Amygdala (tissue), 56 donors: ENCODE measurements at regions not wholly inside any gene's neighbourhood (a gene's known extent, or its start where the extent isn't known, plus 50 kb on each side); places are given as distances from the start of the nearest gene placed in this dataset.

Source experiments
- DNase-seq, 56 donors: peaks; one replicate each; lab custom pipeline; 2025; lab: John Stamatoyannopoulos, UW

DNA sequence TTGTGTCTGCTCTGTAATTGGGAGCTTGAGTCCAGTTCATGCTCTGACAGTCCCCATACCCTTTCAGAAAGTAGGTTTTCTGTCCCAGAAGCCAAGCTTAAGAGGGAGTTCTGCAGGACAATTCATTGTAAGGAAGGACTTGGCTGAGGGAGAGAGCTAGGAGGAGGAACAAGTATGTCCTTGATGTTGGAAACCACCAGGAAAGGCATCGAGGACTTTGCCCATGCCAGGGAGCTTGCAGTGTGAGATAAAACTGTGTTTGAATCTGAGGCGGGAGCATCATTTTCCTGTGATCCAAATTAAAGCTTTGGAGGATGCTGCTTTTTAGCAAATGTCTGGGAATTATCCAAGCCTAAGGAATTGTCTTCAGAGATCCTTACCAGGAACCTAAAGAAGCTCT lies 175.3 kb downstream of the EMP1 start:
- DNase-seq, result no peak

DNA sequence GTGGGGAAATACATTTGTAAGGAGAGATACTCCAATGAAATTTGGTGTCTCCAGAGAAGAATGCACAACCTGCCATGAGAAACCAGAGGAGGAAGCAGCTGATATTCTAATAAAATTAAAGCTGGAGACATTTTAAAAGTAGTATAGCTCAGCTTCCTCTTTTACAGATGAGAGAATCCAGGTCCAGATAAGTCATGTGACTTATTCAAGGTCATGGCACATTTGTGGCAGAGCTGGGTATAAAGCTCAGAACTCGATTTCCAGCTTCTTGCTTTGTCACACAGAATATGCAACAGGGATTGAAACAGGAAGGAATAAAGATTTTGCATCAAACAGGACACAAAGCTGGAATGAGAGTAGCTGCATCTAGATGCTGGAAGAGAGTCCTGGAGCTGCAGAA lies 174.8 kb downstream of the EMP1 start:
- DNase-seq, result no peak

DNA sequence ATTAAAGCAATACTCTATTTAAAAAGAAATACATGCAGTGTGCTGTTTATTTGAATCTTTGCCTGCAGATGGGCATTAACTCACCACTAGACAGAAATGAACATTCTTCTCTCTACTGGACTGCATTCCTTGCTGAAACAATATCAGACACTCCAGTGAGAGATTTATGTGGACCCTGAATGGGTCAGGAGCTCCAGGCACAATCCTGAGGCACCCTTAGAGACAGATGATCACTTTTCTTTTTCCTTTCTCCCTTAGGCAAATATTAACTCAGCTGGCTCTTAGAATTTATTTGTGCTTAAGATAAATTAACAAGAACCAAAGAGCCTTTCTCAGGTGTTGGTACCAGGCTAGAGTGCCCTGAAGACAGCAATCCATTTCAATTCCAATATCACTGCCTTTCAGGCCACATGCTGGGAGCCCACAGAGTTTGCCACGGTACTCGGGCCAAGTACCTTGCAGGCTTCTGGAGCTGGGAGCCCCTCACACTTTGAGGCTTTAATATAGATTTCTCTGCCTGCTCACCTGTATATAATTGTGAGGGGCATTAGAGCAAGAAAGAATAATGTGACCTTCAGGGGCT lies 173.0 kb downstream of the EMP1 start:
- no peak for DNase-seq

DNA sequence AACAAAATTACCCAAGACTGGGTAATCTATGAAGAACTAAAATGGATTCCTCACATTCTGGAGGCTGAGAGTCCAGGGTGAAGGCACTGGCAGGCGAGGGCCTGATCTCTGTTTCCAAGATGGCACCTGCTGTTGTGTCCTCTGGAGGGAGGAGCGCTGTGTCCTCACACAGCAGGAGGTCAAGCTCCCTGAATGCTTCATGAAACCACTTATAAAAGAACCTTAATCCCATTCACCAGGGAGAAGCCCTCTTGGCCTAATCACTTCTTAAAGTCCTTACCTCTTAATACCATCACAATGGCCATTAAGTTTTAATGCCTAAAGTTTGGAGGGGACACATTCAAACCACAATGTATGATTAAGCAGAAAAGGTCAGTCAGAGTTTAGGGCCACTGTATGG lies 172.4 kb downstream of the EMP1 start:
- no peak for DNase-seq

DNA sequence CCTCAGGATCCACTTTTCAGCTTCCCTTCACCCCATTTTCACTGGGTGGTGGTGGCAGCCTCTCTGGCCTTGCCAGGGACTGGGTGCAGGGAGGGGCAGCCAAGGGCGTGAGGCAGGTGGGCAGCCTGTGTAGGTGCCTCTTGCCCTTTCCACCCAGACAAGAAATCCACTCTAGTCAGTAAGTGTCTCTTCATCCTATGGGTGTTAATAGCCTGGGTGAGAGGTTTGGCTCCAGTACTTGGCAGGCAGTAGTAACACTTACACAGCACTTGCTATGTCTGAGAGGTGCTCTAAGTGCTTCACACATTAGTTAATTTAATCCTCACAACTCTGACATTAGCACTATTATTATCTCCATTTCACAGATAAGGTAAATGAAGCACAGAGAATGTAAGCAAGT lies 171.9 kb downstream of the EMP1 start:
- no peak for DNase-seq

DNA sequence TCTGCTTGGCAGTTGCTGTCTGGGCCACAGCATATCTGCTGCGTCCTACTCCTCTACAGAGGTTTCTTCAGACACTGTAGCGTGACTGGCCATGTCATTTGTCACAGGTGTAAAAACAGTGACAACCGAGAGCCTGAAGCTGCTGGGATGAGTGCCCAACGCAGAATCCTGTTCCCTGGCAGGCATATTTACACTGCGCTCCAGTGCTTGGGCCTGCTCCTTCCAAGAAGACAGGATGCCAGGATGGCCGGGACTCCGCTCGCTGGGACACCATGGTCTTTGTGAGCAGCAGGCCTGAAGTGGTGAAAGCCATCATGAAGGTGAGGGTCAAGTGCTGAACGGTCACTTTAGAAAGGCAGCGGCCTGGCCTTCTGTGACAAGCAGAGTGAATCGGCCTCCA lies 171.4 kb downstream of the EMP1 start:
- no peak for DNase-seq

DNA sequence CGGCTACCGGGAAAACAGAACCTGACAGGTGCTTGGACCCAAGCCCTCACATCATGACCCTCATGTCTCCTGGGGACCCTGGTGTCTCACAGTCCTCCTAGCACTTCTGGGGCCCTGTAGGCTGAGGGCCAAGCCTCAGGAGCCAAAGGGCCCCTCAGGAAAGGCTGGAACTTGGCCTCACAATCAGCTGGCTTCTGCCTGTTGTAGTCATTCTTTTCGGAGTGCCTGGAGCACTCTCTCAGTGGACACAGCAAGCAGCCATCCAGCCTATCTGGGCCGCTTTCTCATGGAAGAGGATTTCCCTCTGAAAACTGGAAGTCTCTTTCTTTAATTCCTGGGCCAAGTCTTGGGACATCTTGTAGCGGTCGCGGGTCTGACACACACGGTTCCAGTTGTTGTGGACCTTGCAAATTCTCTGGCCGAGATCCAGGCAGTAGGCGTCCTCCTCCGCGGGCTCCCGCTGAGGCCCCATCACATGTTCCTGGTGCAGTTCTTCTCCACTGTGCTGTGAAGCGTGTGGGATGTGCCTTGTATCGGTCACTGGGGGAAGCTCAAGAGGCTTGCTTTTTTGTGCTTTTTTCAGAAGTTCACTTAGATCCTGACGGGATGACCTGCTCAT lies 169.3 kb downstream of the EMP1 start:
- DNase-seq, result peak in 3 of 56 donors; percentile 4 to 24 (median 9)

DNA sequence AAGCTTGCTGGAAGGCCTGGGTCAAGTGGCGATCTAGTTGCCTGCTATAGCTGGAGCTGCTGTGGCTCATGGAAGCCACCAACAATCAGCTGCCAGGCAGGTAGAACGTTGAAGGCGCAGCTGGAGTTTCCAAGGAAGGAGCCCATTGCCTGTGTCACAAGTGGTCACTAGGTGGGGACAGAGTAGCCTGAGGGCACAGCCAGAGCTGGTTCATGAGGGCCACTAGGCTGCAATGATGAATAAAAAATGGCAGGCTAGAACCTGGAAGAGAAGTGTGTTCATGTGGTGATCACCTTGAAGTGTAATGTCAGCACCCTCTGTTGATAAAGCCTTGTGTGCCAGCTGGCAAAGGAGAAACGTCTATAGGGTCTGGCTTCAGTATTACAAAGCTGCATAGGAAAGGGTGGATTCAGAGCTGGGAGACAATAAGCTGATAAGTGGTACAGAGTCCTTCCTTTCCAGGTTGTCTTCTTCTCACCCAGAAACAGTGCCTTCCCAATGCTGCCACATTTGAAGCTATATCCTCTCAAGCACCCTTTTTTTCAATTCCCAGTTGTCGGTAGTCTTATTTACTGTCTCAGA lies 165.8 kb downstream of the EMP1 start:
- peak in 23 of 56 donors; percentile 8 to 64 (median 28) for DNase-seq

DNA sequence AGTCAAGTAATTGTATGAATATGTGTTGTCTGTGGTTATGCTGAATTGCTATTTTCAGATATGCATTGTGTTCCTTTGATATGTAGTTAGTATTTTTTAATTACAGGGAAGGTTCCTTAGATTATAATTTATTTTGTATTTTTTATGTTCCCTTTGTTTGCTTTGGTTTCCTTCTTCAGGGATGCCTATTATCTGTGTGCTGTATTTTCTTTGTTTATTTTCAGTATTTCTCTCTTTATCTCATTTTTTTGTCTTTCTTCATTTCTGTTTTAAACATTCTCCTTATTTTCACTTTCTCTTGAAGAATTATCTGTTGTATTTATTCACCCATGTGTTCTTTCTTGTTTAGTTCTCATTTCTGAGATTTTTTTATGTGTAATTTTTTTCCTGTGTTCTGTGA lies 163.1 kb downstream of the EMP1 start:
- no peak for DNase-seq

DNA sequence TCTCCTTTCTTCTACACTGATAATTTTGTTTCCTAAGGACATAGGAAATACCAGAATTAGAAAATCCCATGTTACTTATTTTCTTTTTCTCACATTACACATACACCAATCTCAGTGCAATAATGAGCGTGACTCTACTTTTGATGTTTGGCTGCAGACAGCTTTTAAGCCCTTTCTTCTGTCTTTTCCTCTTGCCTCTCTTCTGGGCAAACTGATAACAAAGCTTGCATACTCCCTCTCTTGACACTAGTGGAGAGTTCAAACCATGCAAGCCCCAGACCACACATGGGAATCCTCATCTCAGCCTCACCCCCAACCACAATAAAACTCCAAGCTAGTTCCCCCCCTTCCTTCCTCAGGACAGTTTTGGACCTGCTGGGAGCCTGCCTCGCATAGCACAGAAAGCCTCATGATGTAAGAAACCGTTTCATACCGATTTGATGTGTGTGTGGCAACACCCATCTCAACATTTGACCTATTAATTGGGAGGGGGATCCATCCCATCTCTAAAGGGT lies 161.9 kb downstream of the EMP1 start:
- no peak for DNase-seq

DNA sequence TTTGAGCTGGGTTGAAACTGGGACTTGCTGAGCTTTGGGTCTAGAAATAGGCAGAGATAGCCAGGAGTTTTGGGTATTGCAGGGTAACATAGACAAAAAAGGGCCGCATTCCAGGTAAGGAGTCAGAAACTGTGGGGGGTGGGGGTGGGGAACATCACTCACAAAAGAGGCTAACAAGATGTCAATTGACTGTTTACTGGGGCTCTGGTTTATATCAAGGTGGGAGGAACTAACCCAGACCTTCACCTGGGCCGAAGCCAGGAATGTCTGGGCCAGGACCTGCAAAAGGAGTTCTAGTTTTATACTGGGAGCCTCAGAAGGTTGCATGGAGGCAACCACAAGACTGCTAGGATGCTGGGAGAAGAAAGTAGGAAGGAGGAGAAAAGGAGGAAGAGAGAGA lies 154.4 kb downstream of the EMP1 start:
- no peak for DNase-seq

DNA sequence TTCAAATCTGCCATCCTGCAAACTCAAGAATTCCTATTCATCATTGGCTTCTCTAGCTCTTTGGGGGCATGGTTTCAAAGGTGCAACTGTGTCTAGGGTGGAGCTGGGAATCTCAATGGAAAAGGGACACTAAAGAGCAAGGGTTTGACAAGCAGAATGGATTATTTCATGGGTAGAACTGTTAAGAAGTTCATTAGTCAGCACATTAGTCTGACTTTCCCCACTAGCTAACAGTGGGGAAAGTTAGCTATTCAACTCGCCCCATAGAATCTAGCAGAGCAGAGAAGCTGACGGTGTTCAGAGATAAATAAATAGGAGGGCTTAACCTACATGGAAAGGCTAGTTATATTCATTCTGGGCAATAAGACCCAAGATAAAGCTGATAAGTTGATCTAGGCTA lies 153.9 kb downstream of the EMP1 start:
- no peak for DNase-seq

DNA sequence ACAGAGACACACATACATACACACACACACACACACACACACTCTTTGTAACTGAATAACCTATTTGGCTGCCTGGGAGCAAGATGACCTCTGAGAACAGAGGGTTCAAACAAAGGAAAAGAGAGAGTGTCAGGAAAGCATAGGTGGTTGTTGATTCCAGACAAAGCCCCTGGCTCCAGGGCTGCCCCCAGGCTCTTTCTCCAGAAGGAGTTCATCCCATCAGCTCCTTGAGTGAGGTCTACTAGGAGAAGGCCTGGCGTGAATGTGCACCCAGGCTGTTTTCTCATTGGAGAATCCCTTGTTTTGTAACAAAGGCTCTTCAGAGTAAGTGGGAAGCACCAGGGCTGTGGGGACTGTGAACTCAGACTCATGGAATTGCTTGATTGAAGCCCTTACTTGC lies 151.9 kb downstream of the EMP1 start:
- no peak for DNase-seq

DNA sequence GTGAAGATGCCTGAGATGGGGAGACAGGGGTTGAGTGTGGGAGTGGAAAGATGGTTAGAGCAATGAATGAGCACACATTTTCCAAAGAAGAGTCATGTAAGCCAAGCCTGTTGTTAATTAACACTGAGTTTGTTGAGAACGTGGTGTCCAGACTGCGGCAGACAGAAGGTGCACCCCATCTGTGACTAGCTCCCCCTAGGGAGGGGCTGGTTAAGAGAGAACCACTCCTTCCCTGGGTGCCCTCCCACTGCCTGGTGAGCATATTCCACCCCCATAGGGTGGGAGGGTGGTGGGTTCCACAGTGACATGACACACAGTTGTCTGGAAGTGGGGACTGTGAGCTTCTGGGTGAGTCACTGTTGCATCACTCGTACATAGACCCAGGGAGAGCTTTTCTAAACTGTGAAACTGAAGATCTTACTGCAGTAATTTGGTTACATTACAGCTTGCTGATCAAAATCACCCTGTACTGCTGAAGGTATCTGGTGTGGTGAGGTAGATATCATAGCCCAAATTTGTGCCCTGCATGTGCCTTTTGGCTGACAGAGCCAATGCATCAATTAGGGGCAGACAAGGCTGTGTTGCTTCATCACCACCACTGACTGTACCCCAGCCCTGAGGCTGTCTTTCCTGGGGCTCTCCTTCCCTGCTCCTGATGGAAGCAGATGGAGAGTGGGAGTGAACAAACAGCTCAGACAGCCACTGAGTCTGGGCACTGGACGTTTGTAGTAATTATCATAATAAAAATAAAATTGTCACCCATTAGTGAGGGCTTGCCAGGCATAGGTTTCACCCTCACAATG lies 150.9 kb downstream of the EMP1 start:
- DNase-seq, result peak in 30 of 56 donors; percentile 7 to 75 (median 26)

DNA sequence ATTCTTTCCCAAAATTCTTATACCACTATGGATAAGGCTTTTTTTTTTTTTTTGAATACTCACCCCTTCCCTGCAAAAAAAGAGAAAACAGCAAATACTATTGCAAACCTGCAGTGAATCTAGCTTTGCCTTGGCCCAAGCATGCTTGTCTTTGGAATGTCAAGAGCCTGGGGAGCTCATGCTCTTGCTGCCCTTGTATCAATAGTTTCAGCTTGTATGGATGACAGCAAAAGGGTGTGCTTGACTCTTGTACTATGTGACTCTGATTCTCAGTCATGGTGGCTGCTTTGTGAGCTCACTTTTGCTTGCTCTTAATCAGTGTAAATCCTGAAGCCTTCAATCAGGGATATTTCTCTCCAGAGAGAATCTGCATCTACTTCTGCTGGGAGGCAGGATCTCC lies 149.2 kb downstream of the EMP1 start:
- DNase-seq, result no peak

DNA sequence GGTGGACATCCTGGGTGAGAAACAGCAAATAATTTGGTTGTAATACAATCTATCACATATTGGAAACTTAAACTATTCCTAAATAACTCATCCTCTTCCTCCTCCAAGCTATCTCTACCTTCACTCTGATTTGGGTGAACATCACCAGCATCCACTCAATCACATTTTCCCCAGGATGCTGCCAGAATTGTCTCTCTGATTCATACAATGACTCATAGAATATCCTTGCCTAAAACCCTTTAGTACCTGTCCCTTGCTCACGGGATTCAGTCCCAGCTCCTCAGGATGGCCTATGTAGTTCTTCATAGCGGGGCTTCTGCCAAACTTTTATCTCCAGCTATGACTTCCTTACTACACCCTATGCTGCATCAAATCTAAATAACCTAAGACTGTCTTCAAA lies 146.8 kb downstream of the EMP1 start:
- no peak for DNase-seq

DNA sequence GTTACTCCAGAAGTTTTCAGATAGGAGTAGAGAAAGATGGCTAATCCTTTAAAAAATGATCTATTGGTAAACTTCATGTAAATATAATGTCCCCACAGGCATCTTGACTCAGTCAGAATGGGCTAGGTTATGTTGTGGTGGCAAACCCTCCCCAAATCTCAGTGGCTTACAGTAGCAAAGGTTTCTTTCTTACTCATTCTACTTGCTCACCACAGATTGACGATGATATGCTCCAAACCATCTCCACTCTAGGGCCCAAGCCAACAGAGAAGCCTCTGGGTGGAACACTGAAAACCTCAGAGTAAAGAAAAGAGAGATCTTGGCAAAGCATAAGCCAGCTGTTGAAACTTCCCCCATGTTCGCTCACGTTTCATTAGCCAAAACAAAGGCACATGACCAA lies 146.4 kb downstream of the EMP1 start:
- no peak for DNase-seq

DNA sequence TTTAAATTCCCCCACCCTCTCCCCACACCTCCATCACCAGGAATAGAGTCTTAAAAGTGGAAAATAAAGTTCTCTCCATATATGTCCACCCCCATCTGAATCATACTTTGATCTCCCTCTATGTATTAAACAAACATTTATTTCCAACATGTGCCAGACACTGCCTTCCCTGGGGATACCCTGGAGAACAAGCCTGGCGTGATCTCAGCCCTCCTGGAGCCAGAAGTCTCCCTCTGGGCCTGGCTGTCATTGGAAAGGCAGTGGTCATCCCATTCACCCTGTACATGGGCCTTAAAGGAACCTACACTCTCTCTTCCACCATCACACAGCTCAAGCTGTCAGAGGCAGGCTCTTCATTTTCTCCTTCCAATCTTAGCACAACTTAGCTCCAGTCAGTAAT lies 143.6 kb downstream of the EMP1 start:
- DNase-seq, result no peak

DNA sequence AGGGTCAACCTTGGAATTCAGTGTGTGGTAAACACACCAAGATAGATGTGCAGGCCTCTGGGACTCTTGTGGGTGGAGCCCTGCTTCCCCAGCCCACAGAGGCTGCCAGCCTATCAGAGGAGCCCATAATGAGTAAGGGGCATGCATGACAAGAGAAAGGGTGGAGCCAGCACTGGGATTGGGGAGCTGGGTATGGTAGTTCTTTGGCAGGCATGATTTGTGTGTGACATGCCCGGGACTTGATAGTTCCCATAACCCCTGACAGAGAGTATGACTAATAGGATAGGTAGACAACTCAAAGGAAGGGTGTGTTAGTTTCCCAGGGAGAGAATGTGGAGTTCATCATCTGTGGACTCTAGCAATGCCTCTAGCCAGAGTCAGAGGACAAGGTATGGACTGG lies 143.0 kb downstream of the EMP1 start:
- DNase-seq, result no peak

DNA sequence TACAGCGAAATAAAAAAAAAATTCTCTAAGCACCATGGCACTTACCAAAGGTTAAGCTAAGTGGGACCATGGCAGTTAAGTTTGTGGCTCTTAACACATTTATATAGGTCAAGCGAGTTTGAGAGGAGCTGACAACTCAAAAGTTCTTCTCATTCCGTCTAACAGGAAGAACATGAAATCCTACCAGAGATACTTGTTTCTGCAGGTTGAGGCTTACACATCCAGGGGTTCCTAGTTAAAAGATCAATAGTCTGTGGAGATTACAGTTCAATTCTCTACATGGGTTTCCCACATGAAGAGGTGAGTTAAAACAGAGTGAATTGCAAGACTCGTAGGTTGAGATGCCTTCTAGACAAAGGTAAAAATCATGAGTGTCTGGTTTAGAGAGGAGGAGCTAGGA lies 142.6 kb downstream of the EMP1 start:
- no peak for DNase-seq

DNA sequence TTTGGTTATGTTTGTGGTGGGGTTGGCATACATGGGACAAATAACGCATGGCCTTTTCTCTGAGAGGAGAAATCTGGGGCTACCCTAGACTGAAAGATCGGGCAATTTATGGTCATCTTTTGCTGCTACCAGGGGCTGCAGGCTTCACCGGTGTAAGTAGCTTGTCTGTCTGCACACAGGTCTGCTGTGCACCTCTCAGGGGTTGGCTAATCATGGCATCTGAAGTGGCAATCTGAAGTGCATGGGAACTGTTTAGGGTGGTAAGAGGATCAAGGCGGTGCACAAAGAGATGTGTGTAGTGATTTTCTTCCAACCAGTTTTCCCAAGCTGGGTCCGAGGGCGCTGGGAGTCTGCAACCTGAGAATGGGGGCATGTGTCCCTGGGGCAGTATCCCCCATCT lies 141.3 kb downstream of the EMP1 start:
- DNase-seq, result no peak

DNA sequence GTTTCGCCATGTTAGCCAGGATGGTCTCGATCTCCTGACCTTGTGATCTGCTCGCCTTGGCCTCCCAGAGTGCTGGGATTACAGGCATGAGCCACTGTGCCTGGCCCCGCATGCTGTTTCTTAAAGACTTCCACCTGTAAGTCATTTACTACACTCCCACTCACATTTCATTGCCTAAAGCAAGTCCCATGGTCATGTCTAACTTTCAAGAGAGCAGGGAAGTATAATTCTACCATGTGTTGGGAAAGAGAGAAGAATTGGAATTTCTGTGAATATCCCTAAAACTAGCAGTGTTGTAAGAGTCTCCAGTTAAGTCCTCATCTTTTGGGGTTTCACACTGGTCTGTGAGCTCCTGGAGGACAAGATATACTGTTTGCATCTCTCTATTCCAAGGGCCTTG lies 139.7 kb downstream of the EMP1 start:
- no peak for DNase-seq
